Immature natural killer cell (primary cell): ENCODE measurements at regions not wholly inside any gene's neighbourhood (a gene's known extent, or its start where the extent isn't known, plus 50 kb on each side); places are given as distances from the start of the nearest gene placed in this dataset.

ENCODE experiments used
- DNase-seq, 3 donors: peaks; one replicate each; pipeline ENCODE4 v3.0.0; 2022; ENCODE audit warnings: mixed read lengths in 1 of 3
- H3K27ac Mint-ChIP-seq, 6 donors: one replicate each; pipeline ENCODE4 v1.8.0; 2020; ENCODE audit warnings: mixed read lengths in 6 of 6, mild to moderate bottlenecking in 5 of 6, inconsistent platforms in 4 of 6, moderate library complexity in 3 of 6
- H3K27me3 Mint-ChIP-seq, 3 donors: one replicate each; pipeline ENCODE4 v1.8.0; 2020 to 2021; ENCODE audit warnings: low read depth in 3 of 3, mild to moderate bottlenecking in 3 of 3, mixed read lengths in 3 of 3, moderate library complexity in 3 of 3, inconsistent platforms in 1 of 3
- H3K36me3 Mint-ChIP-seq, 3 donors: one replicate each; pipeline ENCODE4 v1.8.0; 2020; ENCODE audit warnings: mixed read lengths in 3 of 3, inconsistent platforms in 2 of 3, mild to moderate bottlenecking in 2 of 3
- H3K4me1 Mint-ChIP-seq, 2 donors: one replicate each; pipeline ENCODE4 v1.8.0; 2020; ENCODE audit warnings: inconsistent platforms in 2 of 2, mild to moderate bottlenecking in 2 of 2, mixed read lengths in 2 of 2, moderate library complexity in 1 of 2
- H3K4me3 Mint-ChIP-seq, 5 donors: one replicate each; pipeline ENCODE4 v1.8.0; 2020; ENCODE audit warnings: mild to moderate bottlenecking in 5 of 5, mixed read lengths in 5 of 5, inconsistent platforms in 3 of 5, moderate library complexity in 3 of 5
- H3K9me3 Mint-ChIP-seq, 6 donors: one replicate each; pipeline ENCODE4 v1.8.0; 2020; ENCODE audit warnings: mild to moderate bottlenecking in 6 of 6, mixed read lengths in 6 of 6, inconsistent platforms in 4 of 6, moderate library complexity in 3 of 6

DNA sequence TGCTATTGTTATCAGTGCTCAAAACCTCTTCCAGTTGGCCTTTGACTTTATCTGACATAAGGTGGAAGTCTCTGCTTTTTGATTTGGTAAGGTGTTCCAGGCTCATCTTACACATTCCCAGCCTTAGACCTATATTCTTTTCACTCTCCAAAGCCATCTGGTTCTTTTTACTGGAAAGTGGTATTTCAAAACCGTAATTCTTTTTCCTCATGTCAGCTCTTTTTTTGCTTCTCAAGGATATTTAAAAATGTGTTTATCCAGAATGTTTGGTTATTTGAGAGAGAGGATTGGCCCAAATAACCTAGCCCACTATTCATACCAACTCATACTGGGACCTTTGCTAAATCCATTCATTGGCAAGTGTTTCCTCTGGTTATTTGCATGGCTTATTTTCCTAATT is 411.2 kb upstream of the PIK3C3 start:
- H3K27ac Mint-ChIP-seq = no peak overlapping the region

DNA sequence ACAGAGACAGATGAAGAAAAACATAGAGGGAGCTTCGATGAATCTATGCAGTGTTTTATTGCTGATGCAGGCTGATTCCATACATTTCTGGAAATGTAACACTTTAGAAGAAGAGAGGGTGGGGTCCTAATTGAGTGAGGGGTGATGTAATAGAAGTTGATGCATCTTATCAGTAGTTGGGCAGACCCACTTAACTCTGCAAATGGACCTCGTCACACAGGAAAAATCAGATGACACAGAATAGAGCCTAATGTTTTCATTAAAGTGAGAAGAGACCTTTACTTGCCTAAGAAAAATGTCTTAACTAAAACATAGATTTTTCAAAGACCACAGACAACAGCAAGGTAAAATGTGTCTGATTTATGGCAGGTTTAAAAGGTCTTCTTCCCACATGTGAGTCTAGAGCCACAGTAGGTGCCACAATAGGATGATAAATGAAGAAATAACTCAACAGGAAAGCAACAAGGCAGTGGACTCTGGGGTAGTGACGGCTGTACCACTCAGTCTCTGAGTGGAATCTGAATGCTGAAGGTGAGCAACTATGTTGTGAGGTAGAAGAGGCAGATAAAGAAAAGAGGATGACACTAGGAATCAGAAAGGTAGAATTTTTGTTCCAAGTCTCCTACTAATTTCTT is 414.7 kb upstream of the PIK3C3 start:
- Mint-ChIP-seq H3K27me3 (no peaks in the 10 kb centered on the region), H3K36me3 (no peaks in the 10 kb centered on the region), H3K4me3 (no peak overlapping the region), H3K4me1 (no peaks in the 10 kb centered on the region), H3K27ac (no peak overlapping the region), H3K9me3 (peaks cover 5 to 25% (median 14%) of the 10 kb centered on the region in 6 donors)
- DNase-seq = no peak

More for the DNA sequence above, 411.2 kb upstream of the PIK3C3 start:
- Mint-ChIP-seq H3K27me3 (no peaks in the 10 kb centered on the region), H3K36me3 (no peaks in the 10 kb centered on the region), H3K9me3 (peaks cover 3 to 26% (median 11%) of the 10 kb centered on the region in 6 donors), H3K4me1 (no peaks in the 10 kb centered on the region), H3K4me3 (no peak overlapping the region)
- no peak for DNase-seq

DNA sequence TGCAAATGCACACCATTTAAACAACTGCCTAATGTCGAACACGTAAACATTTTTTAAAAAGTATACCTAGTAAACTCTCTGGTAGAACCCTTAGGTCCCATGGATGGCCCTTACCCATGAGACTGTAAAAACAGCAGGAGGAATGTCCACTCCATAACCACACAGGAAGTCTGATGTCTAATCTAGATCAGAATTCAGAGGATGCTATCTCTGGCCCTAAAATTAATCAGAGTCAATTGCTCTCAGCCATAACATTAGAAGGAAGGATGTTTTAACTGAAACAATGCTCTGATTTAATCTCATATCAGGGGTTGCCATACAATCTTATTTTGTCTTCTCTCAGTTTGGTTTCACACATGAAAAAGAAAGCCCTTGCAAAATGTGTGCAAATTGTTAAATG is 416.3 kb upstream of the PIK3C3 start:
- no peaks in the 10 kb centered on the region for H3K4me1 Mint-ChIP-seq
- no peak overlapping the region for H3K4me3 Mint-ChIP-seq
- H3K36me3 Mint-ChIP-seq = no peaks in the 10 kb centered on the region

DNA sequence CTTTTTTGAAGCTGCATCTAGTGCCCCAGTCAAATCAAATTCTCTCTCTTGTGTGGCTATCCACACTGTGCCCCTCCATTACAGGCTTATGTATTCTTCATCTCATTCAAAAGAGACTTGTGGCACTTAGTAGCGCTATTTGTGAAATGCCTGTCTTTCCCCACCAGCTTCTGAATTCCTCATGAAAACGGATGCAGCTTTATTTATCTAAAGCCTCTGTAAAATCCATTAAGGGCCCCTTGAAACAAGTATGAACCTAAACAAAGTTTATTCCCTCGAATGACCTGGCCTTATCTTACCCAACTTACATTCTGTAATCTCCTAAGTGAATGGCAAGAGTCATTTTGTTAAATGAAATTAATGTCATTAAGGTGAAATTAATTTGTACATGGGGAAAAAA is 417.4 kb upstream of the PIK3C3 start:
- Mint-ChIP-seq H3K27me3 (no peaks in the 10 kb centered on the region), H3K27ac (no peak overlapping the region), H3K9me3 (peaks cover 1 to 42% (median 18%) of the 10 kb centered on the region in 6 donors), H3K36me3 (no peaks in the 10 kb centered on the region), H3K4me3 (no peak overlapping the region), H3K4me1 (no peaks in the 10 kb centered on the region)
- DNase-seq = no peak

More for the DNA sequence above, 416.3 kb upstream of the PIK3C3 start:
- Mint-ChIP-seq H3K9me3 (peaks cover 1 to 34% (median 18%) of the 10 kb centered on the region in 6 donors), H3K27ac (no peak overlapping the region), H3K27me3 (no peaks in the 10 kb centered on the region)
- DNase-seq = no peak

DNA sequence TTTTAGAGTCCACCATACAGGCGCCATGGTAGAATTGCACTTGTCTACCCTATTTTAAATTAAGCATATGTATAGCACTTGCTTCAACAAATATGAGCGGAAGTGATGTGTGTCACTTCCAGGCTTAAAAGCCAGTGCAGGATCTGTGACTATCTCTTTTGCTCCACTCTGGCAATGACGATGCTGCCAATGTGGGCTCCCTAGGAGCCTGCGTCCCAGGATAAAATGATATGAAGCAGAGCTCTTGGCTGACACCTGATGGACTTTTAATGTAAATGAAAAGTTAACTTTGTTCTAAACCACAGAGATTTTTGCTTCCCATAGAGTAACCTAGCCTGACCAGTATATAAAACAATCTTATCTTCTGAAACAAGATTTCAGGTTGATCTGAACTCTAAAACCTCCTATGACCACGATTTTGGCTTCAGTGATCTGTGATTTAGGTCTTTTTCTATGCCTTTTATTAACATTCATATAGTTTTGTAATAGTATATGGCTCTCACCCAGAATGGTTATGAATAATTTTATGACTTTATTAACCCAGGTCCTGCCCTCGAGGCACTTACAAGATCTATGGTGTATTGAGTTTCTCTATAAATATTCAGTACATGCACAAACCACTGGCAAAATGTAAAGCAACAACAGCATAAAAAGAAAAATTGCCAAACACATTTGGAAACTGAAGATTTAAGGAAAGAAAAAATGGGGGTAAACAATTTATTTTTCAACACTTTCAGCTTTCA is 422.5 kb upstream of the PIK3C3 start:
- Mint-ChIP-seq H3K27ac (no peak overlapping the region), H3K27me3 (no peaks in the 10 kb centered on the region), H3K36me3 (peaks cover 0 to 5% (median 0%) of the 10 kb centered on the region in 3 donors)

DNA sequence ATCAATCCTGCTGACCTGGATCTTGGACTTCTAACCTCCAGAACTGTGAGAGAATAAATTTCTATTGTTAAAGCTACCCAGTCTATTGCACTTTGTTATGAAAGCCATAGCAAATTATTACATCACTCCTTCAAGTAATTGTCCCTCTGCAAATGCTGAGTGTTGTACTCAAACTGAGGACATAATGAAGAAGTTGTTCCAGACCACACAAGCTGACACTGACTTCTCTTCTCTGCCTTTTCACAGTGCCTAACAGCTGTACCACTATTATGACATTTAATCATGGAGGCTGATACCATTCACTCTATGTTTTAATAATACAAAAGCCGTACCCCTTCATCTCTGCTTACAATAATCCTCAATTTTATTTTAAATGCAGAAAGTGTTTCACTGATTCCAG is 424.1 kb upstream of the PIK3C3 start:
- no peak overlapping the region for H3K4me3 Mint-ChIP-seq
- no peaks in the 10 kb centered on the region for H3K4me1 Mint-ChIP-seq
- DNase-seq = no peak

More for the DNA sequence above, 422.5 kb upstream of the PIK3C3 start:
- no peak for DNase-seq
- Mint-ChIP-seq H3K9me3 (peaks cover 6 to 50% (median 11%) of the 10 kb centered on the region in 6 donors), H3K4me3 (no peak overlapping the region), H3K4me1 (no peaks in the 10 kb centered on the region)

DNA sequence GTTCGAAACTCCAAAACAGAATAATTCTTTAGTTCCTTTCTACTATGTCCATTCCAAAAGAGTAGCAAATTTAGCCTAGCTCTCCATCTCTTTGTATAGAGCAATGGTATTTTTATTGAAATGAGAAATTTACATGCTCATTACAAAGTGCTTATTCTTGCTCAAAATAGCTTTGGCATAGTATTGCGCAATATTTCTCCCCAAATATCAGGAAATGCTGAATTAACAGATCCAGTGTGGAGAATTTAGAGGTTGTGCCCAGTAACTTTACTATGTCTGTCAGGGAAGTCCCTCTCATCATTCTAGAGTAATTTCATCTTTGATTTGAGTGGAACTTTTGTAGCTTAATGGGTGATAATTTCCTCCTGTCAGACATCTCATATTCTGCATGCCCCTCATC is 425.9 kb upstream of the PIK3C3 start:
- peaks cover 0 to 5% (median 0%) of the 10 kb centered on the region in 3 donors for H3K36me3 Mint-ChIP-seq
- no peak for DNase-seq
- no peak overlapping the region for H3K27ac Mint-ChIP-seq
- no peak overlapping the region for H3K4me3 Mint-ChIP-seq
- no peaks in the 10 kb centered on the region for H3K4me1 Mint-ChIP-seq
- peaks cover 8 to 41% (median 13%) of the 10 kb centered on the region in 6 donors for H3K9me3 Mint-ChIP-seq
- no peaks in the 10 kb centered on the region for H3K27me3 Mint-ChIP-seq

More for the DNA sequence above, 424.1 kb upstream of the PIK3C3 start:
- Mint-ChIP-seq H3K27ac (no peak overlapping the region), H3K9me3 (peaks cover 5 to 54% (median 15%) of the 10 kb centered on the region in 6 donors), H3K36me3 (peaks cover 0 to 5% (median 0%) of the 10 kb centered on the region in 3 donors), H3K27me3 (no peaks in the 10 kb centered on the region)

DNA sequence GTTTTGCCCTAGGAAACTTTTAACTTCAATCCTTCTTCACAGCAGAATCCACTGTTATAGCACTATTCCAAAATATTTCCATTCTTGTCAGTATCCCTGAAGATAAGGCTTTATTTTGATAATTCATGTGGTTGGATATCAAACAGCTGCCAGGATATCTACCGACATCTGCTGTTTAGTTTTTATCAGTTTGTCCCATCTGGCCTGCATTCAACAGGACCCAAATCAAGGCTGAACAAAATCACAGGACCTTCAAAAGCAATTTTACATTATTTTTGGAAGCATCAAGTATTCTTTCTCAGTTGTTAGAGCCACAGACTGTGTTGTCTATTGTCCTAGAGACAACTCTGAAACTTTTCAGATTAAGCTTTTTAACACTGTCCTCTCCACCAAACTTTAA is 429.0 kb upstream of the PIK3C3 start:
- H3K9me3 Mint-ChIP-seq = peaks cover 9 to 40% (median 13%) of the 10 kb centered on the region in 6 donors
- DNase-seq = no peak
- no peak overlapping the region for H3K4me3 Mint-ChIP-seq
- no peaks in the 10 kb centered on the region for H3K4me1 Mint-ChIP-seq
- H3K36me3 Mint-ChIP-seq = peaks cover 0 to 5% (median 0%) of the 10 kb centered on the region in 3 donors
- H3K27me3 Mint-ChIP-seq = peaks cover 0 to 2% (median 0%) of the 10 kb centered on the region in 3 donors
- no peak overlapping the region for H3K27ac Mint-ChIP-seq

DNA sequence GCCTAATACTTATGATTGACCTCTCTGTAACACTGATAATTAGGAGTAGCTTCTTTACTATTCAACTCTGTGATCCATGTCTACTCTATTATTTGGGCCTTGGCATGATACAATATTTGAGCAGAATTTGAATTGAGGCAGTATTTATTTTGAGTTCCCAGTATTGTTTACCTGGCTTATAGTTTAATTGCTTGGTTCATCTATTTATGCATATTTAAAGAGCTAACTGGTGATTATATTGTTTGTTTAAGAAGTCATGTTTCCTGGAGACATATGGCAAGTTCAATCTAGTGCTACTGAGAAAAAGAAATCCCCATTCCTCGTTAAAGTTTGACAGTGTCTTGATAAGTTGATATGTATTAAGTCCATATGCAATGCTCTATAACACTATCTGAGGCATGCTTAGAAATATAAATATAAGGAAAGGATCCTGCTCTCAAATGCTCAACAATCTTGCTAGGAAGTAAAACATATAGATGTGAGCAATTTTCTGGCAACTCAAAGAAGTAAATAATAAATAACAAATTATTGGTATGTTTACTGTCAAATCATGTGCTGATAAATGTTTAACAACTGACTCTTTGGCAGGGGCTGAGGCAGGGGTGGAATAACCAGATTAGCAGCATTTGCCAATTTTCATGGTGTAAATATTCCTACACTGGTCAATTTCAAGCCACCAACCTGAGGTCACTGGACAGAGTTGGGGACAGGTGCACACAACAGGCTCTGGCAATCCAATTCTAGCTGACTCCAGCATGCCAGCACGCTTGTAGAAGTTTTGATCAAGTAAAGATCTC is 430.2 kb upstream of the PIK3C3 start:
- H3K9me3 Mint-ChIP-seq = peaks cover 5 to 35% (median 11%) of the 10 kb centered on the region in 6 donors
- no peaks in the 10 kb centered on the region for H3K36me3 Mint-ChIP-seq
- no peaks in the 10 kb centered on the region for H3K4me1 Mint-ChIP-seq
- H3K27ac Mint-ChIP-seq = no peak overlapping the region
- peaks cover 0 to 2% (median 0%) of the 10 kb centered on the region in 3 donors for H3K27me3 Mint-ChIP-seq
- DNase-seq = no peak
- H3K4me3 Mint-ChIP-seq = no peak overlapping the region

DNA sequence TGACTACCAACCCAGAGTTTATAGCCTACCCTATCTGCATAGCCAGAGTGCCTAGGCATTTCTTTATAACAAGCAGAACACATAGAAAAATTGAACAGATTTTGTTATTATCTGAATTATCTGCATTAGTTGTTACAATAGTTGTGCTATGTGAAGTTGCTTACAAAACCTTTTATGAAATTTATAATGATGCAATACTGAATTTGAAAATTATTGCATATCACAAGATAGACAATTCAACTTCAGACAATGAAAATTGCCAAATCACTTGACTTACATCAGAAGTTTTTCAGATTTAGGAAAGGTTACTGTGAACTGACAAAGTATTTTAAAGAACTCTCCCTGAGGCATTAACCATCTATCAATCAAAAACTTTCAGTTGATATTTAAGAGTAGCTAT is 437.9 kb upstream of the PIK3C3 start:
- H3K4me1 Mint-ChIP-seq = no peaks in the 10 kb centered on the region
- no peaks in the 10 kb centered on the region for H3K36me3 Mint-ChIP-seq

DNA sequence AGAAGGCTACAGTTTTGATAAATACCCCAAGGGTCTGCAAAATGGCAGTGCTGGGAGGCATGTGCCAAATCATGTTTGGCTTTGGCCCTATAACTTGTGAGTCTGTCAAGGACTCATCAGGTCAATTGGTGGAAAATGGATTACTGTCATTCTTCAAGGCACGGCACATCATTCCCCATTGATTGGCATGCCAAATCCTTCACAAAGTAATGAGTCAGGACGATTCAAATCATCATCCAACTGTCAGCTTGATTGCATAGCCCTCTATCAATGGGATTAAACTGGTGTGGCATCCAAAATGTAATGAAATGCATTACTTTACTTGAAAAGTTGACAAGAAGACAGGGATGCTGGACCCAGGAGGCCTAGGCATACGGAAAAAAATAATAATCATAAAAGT is 441.6 kb upstream of the PIK3C3 start:
- no peak for DNase-seq
- no peak overlapping the region for H3K4me3 Mint-ChIP-seq
- peaks cover 0 to 18% (median 8%) of the 10 kb centered on the region in 6 donors for H3K9me3 Mint-ChIP-seq
- H3K27me3 Mint-ChIP-seq = peaks cover 0 to 3% (median 2%) of the 10 kb centered on the region in 3 donors
- no peaks in the 10 kb centered on the region for H3K36me3 Mint-ChIP-seq
- H3K27ac Mint-ChIP-seq = no peak overlapping the region
- H3K4me1 Mint-ChIP-seq = no peaks in the 10 kb centered on the region

More for the DNA sequence above, 437.9 kb upstream of the PIK3C3 start:
- H3K9me3 Mint-ChIP-seq = peaks cover 4 to 32% (median 9%) of the 10 kb centered on the region in 6 donors
- no peak for DNase-seq
- no peak overlapping the region for H3K27ac Mint-ChIP-seq
- H3K27me3 Mint-ChIP-seq = no peaks in the 10 kb centered on the region
- H3K4me3 Mint-ChIP-seq = no peak overlapping the region

DNA sequence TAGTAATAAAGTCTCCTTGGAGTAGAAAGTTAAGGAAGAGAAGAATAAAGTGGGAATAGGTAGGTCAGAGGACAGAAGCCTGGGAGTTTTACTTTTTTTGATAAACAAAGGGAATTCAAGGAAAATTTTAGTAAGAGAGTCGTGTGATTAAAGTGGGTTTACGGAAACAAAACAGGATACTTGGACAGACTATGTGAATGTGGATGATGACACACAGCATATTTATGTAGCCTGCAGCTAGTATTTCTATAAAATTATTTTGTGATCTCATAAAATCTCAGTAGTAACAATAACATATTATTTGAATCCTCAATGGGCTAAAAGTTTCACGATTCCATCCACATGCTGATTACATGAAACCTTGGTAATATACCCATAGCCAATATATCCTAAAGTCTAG is 450.7 kb upstream of the PIK3C3 start:
- DNase-seq = no peak
- Mint-ChIP-seq H3K36me3 (no peaks in the 10 kb centered on the region), H3K4me3 (no peak overlapping the region), H3K27ac (no peak overlapping the region), H3K27me3 (peaks cover 0 to 5% (median 3%) of the 10 kb centered on the region in 3 donors), H3K9me3 (peaks cover 12 to 38% (median 18%) of the 10 kb centered on the region in 6 donors), H3K4me1 (no peaks in the 10 kb centered on the region)

DNA sequence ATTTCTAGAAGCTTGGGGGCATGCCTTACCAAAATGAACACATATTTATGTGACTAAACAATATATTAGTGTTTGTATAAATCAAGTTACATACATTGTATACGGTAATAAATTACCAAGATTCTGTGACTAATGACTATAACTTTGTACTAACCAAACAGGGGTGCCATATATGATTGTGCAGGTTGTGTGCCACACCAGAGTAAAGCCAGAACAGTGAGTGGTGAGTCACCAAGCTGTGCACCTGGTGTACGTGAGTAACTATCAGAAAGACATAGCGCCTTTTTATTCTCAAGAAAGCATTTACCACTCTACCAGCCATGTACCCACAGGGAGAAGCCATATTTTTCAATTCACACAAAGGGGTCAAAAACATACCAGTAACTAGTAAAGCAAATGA is 453.2 kb upstream of the PIK3C3 start:
- no peaks in the 10 kb centered on the region for H3K36me3 Mint-ChIP-seq
- H3K27me3 Mint-ChIP-seq = peaks cover 0 to 3% (median 0%) of the 10 kb centered on the region in 3 donors
- H3K4me1 Mint-ChIP-seq = no peaks in the 10 kb centered on the region
- H3K27ac Mint-ChIP-seq = no peak overlapping the region
- H3K4me3 Mint-ChIP-seq = no peak overlapping the region
- peaks cover 10 to 51% (median 22%) of the 10 kb centered on the region in 6 donors for H3K9me3 Mint-ChIP-seq
- no peak for DNase-seq

DNA sequence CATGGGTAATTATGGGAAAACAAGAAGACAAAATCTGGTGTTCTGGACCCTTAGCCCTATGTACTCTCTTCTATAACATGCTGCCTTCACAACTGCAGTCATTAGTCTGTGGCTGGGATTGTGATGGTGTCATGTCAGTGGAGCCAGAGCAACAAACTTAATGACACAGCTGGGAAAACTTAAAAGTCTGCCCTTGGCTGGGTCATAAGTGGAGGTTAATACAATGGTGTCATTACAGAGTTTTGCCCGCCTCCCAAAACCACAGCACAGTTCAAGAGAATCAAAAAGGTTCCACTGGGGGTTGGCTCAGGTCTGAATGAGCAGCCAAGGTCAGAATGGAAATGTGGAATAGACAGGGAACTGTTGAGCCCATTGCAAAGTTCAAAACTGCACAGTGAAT is 455.7 kb upstream of the PIK3C3 start:
- Mint-ChIP-seq H3K27me3 (peaks cover 0 to 3% (median 0%) of the 10 kb centered on the region in 3 donors), H3K4me3 (no peak overlapping the region), H3K27ac (no peak overlapping the region), H3K4me1 (no peaks in the 10 kb centered on the region), H3K36me3 (no peaks in the 10 kb centered on the region), H3K9me3 (peaks cover 9 to 43% (median 18%) of the 10 kb centered on the region in 6 donors)
- DNase-seq = no peak
